Pancreas (tissue), 10 donors: ENCODE measurements at regions not wholly inside any gene's neighbourhood (a gene's known extent, or its start where the extent isn't known, plus 50 kb on each side); places are given as distances from the start of the nearest gene placed in this dataset.

Source experiments
- ATAC-seq, 4 donors: fragments of 200-7000 bp; cut with Tn5 transposase; one replicate each; pipeline versions ENCODE4 v1.8.0 to v1.9.1; 2020; ENCODE audit warnings: mild to moderate bottlenecking in 4 of 4, moderate library complexity in 4 of 4
- DNase-seq, 6 donors: peaks; one replicate each; pipeline ENCODE4 v3.0.0-alpha.2; 2020
- FAIRE-seq: peaks from 2 replicates; lab custom pipeline; 2012; peaks lifted over from hg19 to GRCh38; lab: Jason Lieb, UNC
- H3K27ac ChIP-seq, 4 donors: fragments of 200-600 bp; sonication (generic); 1 replicate in 3 of 4; 2 replicates in 1 of 4; pipeline versions ENCODE4 v1.5.0 to v1.8.0; 2020
- H3K27me3 ChIP-seq, 4 donors: fragments of 200-600 bp; one replicate each; pipeline ENCODE4 v1.8.0; 2021
- H3K36me3 ChIP-seq, 3 donors: fragments of 200-600 bp; sonication (generic) in 1 of 3; one replicate each; pipeline versions ENCODE4 v1.5.0 to v1.8.0; 2020 to 2021
- H3K4me1 ChIP-seq, 3 donors: fragments of 200-600 bp; one replicate each; pipeline ENCODE4 v1.8.0; 2021
- H3K4me3 ChIP-seq, 4 donors: fragments of 200-600 bp; sonication (generic) in 2 of 4; one replicate each; pipeline versions ENCODE4 v1.5.0 to v1.8.0; 2020 to 2021
- H3K9me3 ChIP-seq, 4 donors: fragments of 200-600 bp; one replicate each; pipeline ENCODE4 v1.8.0; 2021
- WGBS, 2 donors: extraction: QIAGEN DNeasy Blood & Tissue Kit; methylation state at CpG; one replicate each; pipeline ENCODE4 v1.1.7; 2013; 5-methylcytosine and 5-hydroxymethylcytosine counted together
- intact Hi-C, 3 donors: fragments of 100-400 bp; cut with DNase I; formaldehyde crosslinking; loops; one replicate each; pipeline versions ENCODE4 v1.11.1 to v1.14.2; 2022
- TF ChIP-seq, protein P1 (sequence below), 4 donors: fragments of 200-600 bp; sonication (generic) in 3 of 4; IDR thresholded peaks; one replicate each; pipeline versions ENCODE4 v1.5.0 to v1.8.0; 2021; ENCODE audit warnings: antibody characterized with exemption in 4 of 4
- donor health status: healthy with polysubstance abuse.
- donor health status: DM: no; HTN: no; CAD: no; lungs with moderate emphysema.
- donor health status: DM: no; HTN: no; CAD: no.
- donor health status: control.
- donor health status: control.
- donor health status: Bipolar disorder and iron deficiency.
- donor health status: DM: yes; HTN: yes; CAD: no.
- donor health status: DM: no; HTN: no; CAD: no.
- donor health status: DM: no; HTN: no; CAD: no.
- donor health status: DM: yes; HTN: yes; CAD: no.

GRCh38 chrX:78545233-78545632, 113.9 kb downstream of the RTL3 start:
- Histone ChIP-seq H3K4me3 (no peak overlapping the region), H3K4me1 (no peaks in the 10 kb centered on the region), H3K27ac (no peak overlapping the region), H3K9me3 (no peaks in the 10 kb centered on the region), H3K36me3 (no peaks in the 10 kb centered on the region), H3K27me3 (peaks cover 0 to 6% (median 2%) of the 10 kb centered on the region in 4 donors)
- intact Hi-C loops = no loop called here
- FAIRE-seq (no peak), ATAC-seq (no peak), DNase-seq (no peak)
- TF ChIP-seq, protein P1, sequence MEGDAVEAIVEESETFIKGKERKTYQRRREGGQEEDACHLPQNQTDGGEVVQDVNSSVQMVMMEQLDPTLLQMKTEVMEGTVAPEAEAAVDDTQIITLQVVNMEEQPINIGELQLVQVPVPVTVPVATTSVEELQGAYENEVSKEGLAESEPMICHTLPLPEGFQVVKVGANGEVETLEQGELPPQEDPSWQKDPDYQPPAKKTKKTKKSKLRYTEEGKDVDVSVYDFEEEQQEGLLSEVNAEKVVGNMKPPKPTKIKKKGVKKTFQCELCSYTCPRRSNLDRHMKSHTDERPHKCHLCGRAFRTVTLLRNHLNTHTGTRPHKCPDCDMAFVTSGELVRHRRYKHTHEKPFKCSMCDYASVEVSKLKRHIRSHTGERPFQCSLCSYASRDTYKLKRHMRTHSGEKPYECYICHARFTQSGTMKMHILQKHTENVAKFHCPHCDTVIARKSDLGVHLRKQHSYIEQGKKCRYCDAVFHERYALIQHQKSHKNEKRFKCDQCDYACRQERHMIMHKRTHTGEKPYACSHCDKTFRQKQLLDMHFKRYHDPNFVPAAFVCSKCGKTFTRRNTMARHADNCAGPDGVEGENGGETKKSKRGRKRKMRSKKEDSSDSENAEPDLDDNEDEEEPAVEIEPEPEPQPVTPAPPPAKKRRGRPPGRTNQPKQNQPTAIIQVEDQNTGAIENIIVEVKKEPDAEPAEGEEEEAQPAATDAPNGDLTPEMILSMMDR (IDR thresholded peaks at IDR 0.05) = no peak

DNA sequence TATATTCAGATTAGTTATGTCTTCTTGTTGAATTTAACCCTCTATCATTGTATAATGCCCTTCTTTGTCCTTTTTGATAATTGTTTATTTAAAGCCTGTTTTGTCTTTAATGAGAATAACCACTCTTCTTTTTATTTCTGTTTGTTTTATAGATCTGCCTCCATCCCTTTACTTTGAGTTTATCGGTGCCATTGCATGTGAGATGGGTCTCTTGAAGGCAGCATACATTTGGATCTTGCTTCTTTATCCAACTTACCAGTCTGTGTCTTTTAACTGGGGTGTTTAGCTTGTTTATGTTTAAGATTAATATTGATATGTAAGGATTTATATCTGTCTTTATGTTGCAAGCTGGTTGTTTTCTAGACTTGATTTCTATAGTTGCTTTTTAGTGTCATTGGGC, 115.8 kb downstream of the RTL3 start:
- H3K4me1 ChIP-seq = no peaks in the 10 kb centered on the region
- 86 to 92% methylated on average over 1 of the region's 1 CpG for WGBS, 2 donors
- H3K36me3 ChIP-seq = no peaks in the 10 kb centered on the region
- DNase-seq = no peak
- ATAC-seq = no peak
- TF ChIP-seq, protein P1 (IDR thresholded peaks at IDR 0.05) = no peak
- intact Hi-C loops = no loop called here
- no peaks in the 10 kb centered on the region for H3K9me3 ChIP-seq
- no peak for FAIRE-seq
- H3K27ac ChIP-seq = no peak overlapping the region
- H3K4me3 ChIP-seq = no peak overlapping the region
- no peaks in the 10 kb centered on the region for H3K27me3 ChIP-seq

DNA sequence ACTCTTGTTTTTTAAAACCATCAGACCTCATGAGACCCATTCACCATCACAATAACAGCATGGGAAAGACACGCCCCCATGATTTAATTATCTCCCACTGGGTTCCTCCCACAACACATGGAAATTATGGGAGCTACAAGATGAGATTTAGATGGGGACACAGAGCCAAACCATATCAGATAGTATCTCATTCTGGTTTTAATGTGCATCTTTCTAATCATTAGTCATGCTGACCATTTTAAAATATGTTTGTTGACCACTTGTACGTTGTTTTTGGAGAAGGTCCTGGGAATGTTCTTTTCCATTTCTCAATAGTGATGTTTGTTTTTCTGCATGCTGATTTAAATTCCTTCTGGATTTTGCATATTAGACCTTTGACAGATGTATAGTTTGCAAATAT, 119.0 kb downstream of the RTL3 start:
- no peak overlapping the region for H3K4me3 ChIP-seq
- DNase-seq (no peak), ATAC-seq (no peak), FAIRE-seq (no peak)
- H3K9me3 ChIP-seq = no peaks in the 10 kb centered on the region
- no peaks in the 10 kb centered on the region for H3K4me1 ChIP-seq
- 39 to 51% methylated on average over 2 of the region's 2 CpGs for WGBS, 2 donors
- no peaks in the 10 kb centered on the region for H3K27me3 ChIP-seq
- H3K36me3 ChIP-seq = no peaks in the 10 kb centered on the region
- intact Hi-C loops = no loop called here
- H3K27ac ChIP-seq = no peak overlapping the region
- TF ChIP-seq, protein P1 (IDR thresholded peaks at IDR 0.05) = no peak

DNA sequence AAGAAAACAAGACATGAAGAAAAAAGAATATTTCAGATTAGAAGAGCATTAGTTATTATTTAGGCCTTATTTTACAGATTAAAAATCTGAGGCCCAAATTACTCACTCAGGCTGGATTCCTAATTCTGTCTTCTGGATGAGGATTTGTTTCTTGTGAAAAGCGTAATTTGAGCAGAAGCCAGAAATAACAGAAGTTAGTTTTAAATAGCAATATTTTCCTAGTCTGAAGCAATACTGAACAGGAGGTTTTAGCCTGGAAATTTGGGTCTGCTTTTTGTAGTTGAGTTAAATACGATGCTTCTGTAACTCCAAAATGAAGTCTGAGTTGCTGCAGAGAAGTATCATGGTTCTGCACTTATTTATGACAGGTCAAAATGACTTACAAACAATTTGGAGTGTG, 124.9 kb downstream of the RTL3 start:
- no peak for DNase-seq
- intact Hi-C loops = no loop called here
- H3K4me1 ChIP-seq = no peaks in the 10 kb centered on the region
- peaks cover 0 to 5% (median 0%) of the 10 kb centered on the region in 4 donors for H3K27me3 ChIP-seq
- H3K36me3 ChIP-seq = no peaks in the 10 kb centered on the region
- peak; percentile 29 for FAIRE-seq
- no peak overlapping the region for H3K4me3 ChIP-seq
- no peaks in the 10 kb centered on the region for H3K9me3 ChIP-seq
- H3K27ac ChIP-seq = no peak overlapping the region
- WGBS, 2 donors = 66 to 77% methylated on average over 2 of the region's 2 CpGs
- TF ChIP-seq, protein P1 (IDR thresholded peaks at IDR 0.05) = no peak
- no peak for ATAC-seq

GRCh38 chrX:78532363-78532762, 126.8 kb downstream of the RTL3 start:
- Histone ChIP-seq H3K9me3 (no peaks in the 10 kb centered on the region), H3K4me1 (no peaks in the 10 kb centered on the region), H3K36me3 (no peaks in the 10 kb centered on the region), H3K27ac (no peak overlapping the region), H3K4me3 (no peak overlapping the region), H3K27me3 (peaks cover 0 to 5% (median 0%) of the 10 kb centered on the region in 4 donors)
- peak; percentile 75 for FAIRE-seq
- DNase-seq = no peak
- TF ChIP-seq, protein P1 (IDR thresholded peaks at IDR 0.05) = no peak
- intact Hi-C loops = no loop called here
- no peak for ATAC-seq
